GM19099 (cell line): ENCODE measurements at regions not wholly inside any gene's neighbourhood (a gene's known extent, or its start where the extent isn't known, plus 50 kb on each side); places are given as distances from the start of the nearest gene placed in this dataset.
A peak's percentile ranks its signal among the peaks of the same experiment; 100 is the strongest.

ENCODE experiments used
- POLR2A ChIP-seq: IDR thresholded peaks from 3 replicates; pipeline ENCODE4 v1.6.1; 2011; ENCODE audit warnings: low read depth; ENCODE audit not compliant: insufficient read length; ENCODE audit errors: extremely low read depth

GRCh38 chr6:11333132-11333849, 100.8 kb upstream of the NEDD9 start:
- no peak for TF ChIP-seq POLR2A

GRCh38 chr6:11332463-11332862, 100.0 kb upstream of the NEDD9 start:
- no peak for TF ChIP-seq POLR2A

- TF ChIP-seq POLR2A, result no peak
These were observed 98.6 kb upstream of the NEDD9 start for GRCh38 chr6:11331111-11331510.

- TF ChIP-seq POLR2A, result no peak
These were observed 97.9 kb upstream of the NEDD9 start for GRCh38 chr6:11330413-11330760.

GRCh38 chr6:11329726-11330412, 97.4 kb upstream of the NEDD9 start:
- TF ChIP-seq POLR2A, result no peak

GRCh38 chr6:11328613-11329247, 96.3 kb upstream of the NEDD9 start:
- no peak for TF ChIP-seq POLR2A

- TF ChIP-seq POLR2A, result no peak
These were observed 95.5 kb upstream of the NEDD9 start for GRCh38 chr6:11327961-11328360.

GRCh38 chr6:11326116-11326515, 93.6 kb upstream of the NEDD9 start:
- TF ChIP-seq POLR2A, result no peak

- TF ChIP-seq POLR2A, result no peak
These were observed 92.1 kb upstream of the NEDD9 start for GRCh38 chr6:11324453-11325015.

- TF ChIP-seq POLR2A, result no peak
These were observed 91.4 kb upstream of the NEDD9 start for GRCh38 chr6:11323666-11324452.

- TF ChIP-seq POLR2A, result no peak
These were observed 89.9 kb upstream of the NEDD9 start for GRCh38 chr6:11322252-11322885.

- no peak for TF ChIP-seq POLR2A
These were observed 88.6 kb upstream of the NEDD9 start for GRCh38 chr6:11320914-11321597.

GRCh38 chr6:11318835-11319813, 86.7 kb upstream of the NEDD9 start:
- peak; percentile 10 for TF ChIP-seq POLR2A
